CD4-positive, CD25-positive, alpha-beta regulatory T cell (primary cell): ENCODE measurements at regions not wholly inside any gene's neighbourhood (a gene's known extent, or its start where the extent isn't known, plus 50 kb on each side); places are given as distances from the start of the nearest gene placed in this dataset.
A peak's percentile ranks its signal among the peaks of the same experiment; 100 is the strongest.
"Not testable (repeated sequence)": the region's sequence is repeated elsewhere in the genome, so short reads cannot be mapped to it uniquely, and the experiment has no call there.

Source experiments
- ATAC-seq, 2 donors: fragments of 150-1000 bp; cut with Tn5 transposase; one replicate each; pipeline ENCODE4 v1.10.0; 2021; ENCODE audit warnings: low read depth in 2 of 2, moderate number of reproducible peaks in 2 of 2, moderate library complexity in 1 of 2
- DNase-seq, 3 donors: peaks; one replicate each; pipeline versions ENCODE4 v3.0.0 to v3.0.0-alpha.2; 2012 to 2022; ENCODE audit warnings: mixed read lengths in 1 of 3
- H3K27ac ChIP-seq: one replicate; pipeline ENCODE4 v1.7.0; 2013; ENCODE audit warnings: mild to moderate bottlenecking, low read length; ENCODE audit not compliant: insufficient read depth, poor library complexity, severe bottlenecking
- H3K27me3 ChIP-seq: one replicate; pipeline ENCODE4 v1.7.0; 2013; ENCODE audit warnings: low read length; ENCODE audit not compliant: control insufficient read depth, insufficient read depth
- H3K36me3 ChIP-seq: one replicate; pipeline ENCODE4 v1.7.0; 2013; ENCODE audit warnings: mild to moderate bottlenecking, low read length, moderate library complexity; ENCODE audit not compliant: control insufficient read depth, insufficient read depth
- H3K4me1 ChIP-seq: 2 replicates; pipeline ENCODE4 v1.7.0; 2013; ENCODE audit warnings: mild to moderate bottlenecking, low read length; ENCODE audit not compliant: insufficient read depth, control insufficient read depth, poor library complexity, severe bottlenecking
- H3K4me3 ChIP-seq: one replicate; pipeline ENCODE4 v1.7.0; 2013; ENCODE audit warnings: low read depth, mild to moderate bottlenecking, low read length, moderate library complexity
- H3K9me3 ChIP-seq, 2 experiments: 1 replicate in 1 of 2; 2 replicates in 1 of 2; pipeline ENCODE4 v1.7.0; 2013; ENCODE audit warnings: low read length in 2 of 2, mild to moderate bottlenecking in 1 of 2, moderate library complexity in 1 of 2; ENCODE audit not compliant: control insufficient read depth in 2 of 2
- H3K27ac Mint-ChIP-seq, 3 donors: one replicate each; pipeline ENCODE4 v1.8.0; 2020 to 2022; ENCODE audit warnings: mild to moderate bottlenecking in 3 of 3, mixed read lengths in 3 of 3, moderate library complexity in 2 of 3
- H3K27me3 Mint-ChIP-seq: one replicate; pipeline ENCODE4 v1.8.0; 2022; ENCODE audit warnings: mild to moderate bottlenecking, mixed read lengths
- H3K36me3 Mint-ChIP-seq: one replicate; pipeline ENCODE4 v1.8.0; 2020; ENCODE audit warnings: mixed read lengths
- H3K4me1 Mint-ChIP-seq, 4 donors: one replicate each; pipeline ENCODE4 v1.8.0; 2020 to 2022; ENCODE audit warnings: mixed read lengths in 4 of 4, mild to moderate bottlenecking in 1 of 4
- H3K4me3 Mint-ChIP-seq, 4 donors: one replicate each; pipeline ENCODE4 v1.8.0; 2020 to 2022; ENCODE audit warnings: mild to moderate bottlenecking in 4 of 4, mixed read lengths in 4 of 4, moderate library complexity in 3 of 4
- H3K9me3 Mint-ChIP-seq, 7 donors: one replicate each; pipeline ENCODE4 v1.8.0; 2020 to 2022; ENCODE audit warnings: mixed read lengths in 7 of 7, mild to moderate bottlenecking in 3 of 7, moderate library complexity in 2 of 7

GRCh38 chr16:88258764-88259525, 123.8 kb upstream of the ZNF469 start:
- not testable (repeated sequence) for H3K36me3 Mint-ChIP-seq, H3K27ac Mint-ChIP-seq, DNase-seq, H3K4me1 Mint-ChIP-seq, ATAC-seq, H3K27ac ChIP-seq, H3K9me3 ChIP-seq, H3K4me1 ChIP-seq, H3K9me3 Mint-ChIP-seq, H3K27me3 ChIP-seq, H3K4me3 Mint-ChIP-seq, H3K36me3 ChIP-seq, H3K4me3 ChIP-seq
- H3K27me3 Mint-ChIP-seq, result peaks cover 20% of the 10 kb centered on the region

GRCh38 chr16:88259538-88259937, 123.2 kb upstream of the ZNF469 start:
- H3K27ac ChIP-seq, H3K27ac Mint-ChIP-seq, H3K4me3 Mint-ChIP-seq, H3K9me3 ChIP-seq, H3K4me1 ChIP-seq, H3K4me1 Mint-ChIP-seq, ATAC-seq, H3K36me3 Mint-ChIP-seq, H3K9me3 Mint-ChIP-seq, H3K27me3 ChIP-seq, DNase-seq, H3K4me3 ChIP-seq, H3K36me3 ChIP-seq: not testable (repeated sequence)
- peaks cover 20% of the 10 kb centered on the region for H3K27me3 Mint-ChIP-seq

GRCh38 chr16:88260146-88260545, 122.6 kb upstream of the ZNF469 start:
- H3K4me3 Mint-ChIP-seq, H3K27ac Mint-ChIP-seq, ATAC-seq, H3K9me3 Mint-ChIP-seq, H3K4me1 ChIP-seq, H3K27me3 ChIP-seq, H3K27ac ChIP-seq, H3K4me3 ChIP-seq, DNase-seq, H3K4me1 Mint-ChIP-seq, H3K9me3 ChIP-seq, H3K36me3 ChIP-seq, H3K36me3 Mint-ChIP-seq: not testable (repeated sequence)
- H3K27me3 Mint-ChIP-seq, result peaks cover 24% of the 10 kb centered on the region

- H3K27me3 ChIP-seq, H3K27ac Mint-ChIP-seq, H3K27ac ChIP-seq, H3K4me1 Mint-ChIP-seq, H3K36me3 ChIP-seq, H3K9me3 ChIP-seq, H3K4me1 ChIP-seq, DNase-seq, H3K9me3 Mint-ChIP-seq, H3K4me3 ChIP-seq, H3K36me3 Mint-ChIP-seq, ATAC-seq: not testable (repeated sequence)
- peak overlapping the region in 1 of 4 donors; percentile 29 for H3K4me3 Mint-ChIP-seq
- peaks cover 24% of the 10 kb centered on the region for H3K27me3 Mint-ChIP-seq
These were observed 121.7 kb upstream of the ZNF469 start for GRCh38 chr16:88260881-88261665.

GRCh38 chr16:88261814-88262605, 120.7 kb upstream of the ZNF469 start:
- not testable (repeated sequence) for DNase-seq, H3K36me3 ChIP-seq, H3K27ac Mint-ChIP-seq, H3K27ac ChIP-seq, ATAC-seq, H3K9me3 ChIP-seq, H3K9me3 Mint-ChIP-seq, H3K4me3 Mint-ChIP-seq, H3K4me1 Mint-ChIP-seq, H3K4me1 ChIP-seq, H3K4me3 ChIP-seq, H3K27me3 ChIP-seq, H3K36me3 Mint-ChIP-seq
- H3K27me3 Mint-ChIP-seq, result peaks cover 24% of the 10 kb centered on the region

GRCh38 chr16:88262858-88263563, 119.7 kb upstream of the ZNF469 start:
- H3K36me3 ChIP-seq, H3K4me1 ChIP-seq, H3K4me3 ChIP-seq, H3K9me3 Mint-ChIP-seq, ATAC-seq, H3K9me3 ChIP-seq, H3K27me3 ChIP-seq, H3K27ac ChIP-seq, H3K4me1 Mint-ChIP-seq, H3K4me3 Mint-ChIP-seq, H3K36me3 Mint-ChIP-seq, DNase-seq: not testable (repeated sequence)
- Mint-ChIP-seq H3K27me3 (peaks cover 16% of the 10 kb centered on the region), H3K27ac (peak overlapping the region in 1 of 3 donors; percentile 86)

GRCh38 chr16:88263681-88264287, 119.0 kb upstream of the ZNF469 start:
- H3K27me3 Mint-ChIP-seq, result peaks cover 16% of the 10 kb centered on the region
- not testable (repeated sequence) for H3K27ac ChIP-seq, H3K9me3 Mint-ChIP-seq, DNase-seq, H3K4me3 ChIP-seq, H3K9me3 ChIP-seq, H3K4me3 Mint-ChIP-seq, H3K36me3 Mint-ChIP-seq, ATAC-seq, H3K36me3 ChIP-seq, H3K4me1 ChIP-seq, H3K27me3 ChIP-seq, H3K4me1 Mint-ChIP-seq, H3K27ac Mint-ChIP-seq
